CD4-positive, alpha-beta T cell treated with Interleukin-2 at 100 ng/mL for 4 hours (primary cell): ENCODE measurements at regions not wholly inside any gene's neighbourhood (a gene's known extent, or its start where the extent isn't known, plus 50 kb on each side); places are given as distances from the start of the nearest gene placed in this dataset.

Source experiments
- DNase-seq: peaks from one replicate; pipeline ENCODE4 v3.0.0-alpha.2; 2020; ENCODE audit warnings: low spot score

DNA sequence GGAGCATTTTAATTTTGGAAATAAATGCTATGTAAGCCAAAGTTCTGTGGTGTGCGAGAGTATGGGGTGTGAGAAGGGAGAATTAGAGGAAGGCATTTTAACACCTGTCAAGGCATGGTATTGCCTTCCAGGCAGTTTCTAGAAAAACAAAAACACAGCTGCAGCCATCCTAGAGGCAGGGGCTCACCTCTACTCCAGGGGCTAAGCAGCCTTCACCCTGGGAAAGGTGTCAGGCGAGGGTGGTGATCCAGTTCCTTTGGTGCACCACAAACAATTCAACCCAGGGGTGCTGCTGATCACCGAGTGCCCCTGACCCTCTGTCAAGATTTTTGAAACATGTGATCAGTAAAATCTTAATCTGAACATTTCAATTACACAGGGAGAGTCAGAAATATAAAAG is 59.2 kb upstream of the GPR26 start:
- no peak for DNase-seq

DNA sequence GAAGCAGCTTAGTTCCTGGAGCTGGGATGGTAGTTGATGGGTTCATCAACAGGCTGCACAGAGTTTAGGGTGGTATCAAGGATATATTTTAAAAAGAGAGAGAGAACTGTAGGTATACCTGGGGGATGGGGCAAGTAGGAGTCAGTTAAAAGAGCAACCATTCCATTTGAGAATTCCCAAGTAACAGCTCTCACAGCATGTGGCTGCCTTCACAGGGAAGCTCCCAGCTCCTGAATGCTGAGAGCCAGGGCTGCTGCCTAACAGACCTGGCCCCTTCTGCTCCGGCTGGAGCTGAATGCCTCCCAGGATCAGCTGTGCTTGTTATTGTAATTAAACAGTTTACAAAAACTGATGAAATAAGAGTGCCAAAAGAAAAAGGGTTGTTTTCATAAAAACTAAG is 58.8 kb upstream of the GPR26 start:
- DNase-seq, result no peak

DNA sequence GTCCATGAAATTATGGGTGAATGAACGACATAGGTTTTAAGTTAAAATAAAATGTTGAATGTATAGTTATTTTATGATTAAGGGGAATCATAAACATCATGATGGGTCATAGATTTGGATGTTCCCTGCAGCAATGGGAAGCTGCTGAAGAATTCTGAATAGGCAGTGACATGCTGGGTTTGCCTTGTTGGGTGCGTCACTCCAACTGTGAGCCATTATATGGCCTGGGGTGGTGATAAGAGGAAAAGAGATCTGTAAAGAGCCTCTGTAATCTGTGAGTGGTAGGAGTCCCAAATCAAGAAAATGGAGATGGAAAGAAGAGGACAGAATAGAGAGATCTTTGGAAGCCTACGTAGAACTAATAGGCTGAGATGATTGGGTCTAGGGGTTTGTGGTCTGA is 58.1 kb upstream of the GPR26 start:
- no peak for DNase-seq

DNA sequence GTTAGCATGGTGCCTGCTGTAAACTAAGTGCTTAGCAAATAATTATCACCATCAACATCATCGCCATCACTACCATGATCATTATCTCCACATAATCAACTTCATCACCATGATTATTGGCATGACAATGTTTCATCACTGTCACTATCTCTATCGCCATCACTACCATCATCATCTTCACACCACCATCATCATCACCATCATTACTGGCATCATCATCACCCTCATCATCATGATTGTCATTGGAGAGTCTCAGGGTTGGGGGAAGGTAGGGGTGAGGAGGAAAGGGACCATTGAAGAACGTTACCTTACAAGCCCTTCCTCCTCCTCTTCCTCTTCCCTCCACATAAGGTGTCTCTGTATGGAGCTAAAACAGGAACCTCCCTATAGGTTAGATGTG is 54.9 kb upstream of the GPR26 start:
- DNase-seq, result no peak

DNA sequence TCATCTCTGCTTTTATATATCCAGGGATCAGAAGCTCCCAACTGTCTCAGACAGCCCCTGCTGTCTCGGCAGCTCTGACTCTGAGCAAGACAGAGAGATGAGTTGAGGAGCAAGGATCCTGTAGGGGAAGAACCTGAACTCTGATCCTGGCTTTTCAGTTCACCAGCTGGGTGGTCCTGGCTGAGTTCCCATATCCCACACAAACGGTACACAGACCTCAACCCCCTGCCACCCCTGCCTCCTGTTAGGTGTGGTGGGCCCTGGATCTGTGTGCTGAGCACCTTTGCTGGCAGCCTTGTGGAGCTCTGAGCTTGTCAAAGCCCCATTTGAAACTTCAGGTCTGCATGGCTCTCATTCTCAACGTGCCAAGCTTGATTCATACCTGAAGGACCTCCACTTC is 54.3 kb upstream of the GPR26 start:
- no peak for DNase-seq

DNA sequence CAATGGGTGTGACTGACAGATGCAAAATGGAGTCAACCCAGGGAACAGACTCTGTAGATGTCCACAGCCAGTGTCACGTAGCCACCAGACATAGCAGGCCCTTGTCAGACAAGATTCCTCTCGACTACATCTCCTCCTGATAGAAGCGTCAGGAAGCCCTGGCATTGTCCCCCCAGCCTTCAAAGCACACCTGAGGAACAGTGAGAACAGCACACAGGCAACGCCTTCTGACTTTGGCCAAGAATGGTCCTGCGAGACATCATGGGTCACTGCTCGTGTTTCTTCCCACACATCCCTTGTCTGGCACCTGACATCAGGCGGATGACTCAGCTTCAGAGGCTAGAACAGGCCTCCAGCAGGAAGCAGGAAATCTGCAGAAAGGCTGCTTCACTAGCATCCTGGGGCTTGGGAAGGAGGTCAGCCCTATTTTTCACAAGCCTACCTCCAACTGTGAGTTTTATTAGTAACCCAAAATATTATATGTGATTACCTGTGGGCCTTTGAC is 52.8 kb upstream of the GPR26 start:
- DNase-seq, result no peak

DNA sequence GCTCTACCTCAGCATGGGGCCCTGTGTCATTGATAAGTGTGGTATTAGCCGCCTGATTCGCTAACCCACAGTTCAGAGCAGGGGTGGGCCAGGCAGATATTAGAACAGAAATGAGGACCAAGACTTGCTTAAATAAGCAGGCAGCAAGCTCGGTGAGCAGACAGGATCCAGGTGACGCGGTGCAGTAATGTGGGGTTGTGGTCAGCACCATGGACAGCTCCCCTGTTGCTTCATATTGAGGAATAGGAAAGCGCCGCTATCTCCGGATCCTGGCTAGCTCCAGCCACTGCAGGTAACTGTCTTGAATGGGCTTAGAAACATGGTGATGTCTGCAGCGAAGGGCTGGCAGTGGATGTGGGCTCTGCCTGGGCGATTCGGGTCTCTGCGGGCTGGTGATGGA is 51.3 kb upstream of the GPR26 start:
- peak; percentile 6 for DNase-seq
